ENCODE measurements at regions not wholly inside any gene's neighbourhood (a gene's known extent, or its start where the extent isn't known, plus 50 kb on each side); places are given as distances from the start of the nearest gene placed in this dataset.

DNA sequence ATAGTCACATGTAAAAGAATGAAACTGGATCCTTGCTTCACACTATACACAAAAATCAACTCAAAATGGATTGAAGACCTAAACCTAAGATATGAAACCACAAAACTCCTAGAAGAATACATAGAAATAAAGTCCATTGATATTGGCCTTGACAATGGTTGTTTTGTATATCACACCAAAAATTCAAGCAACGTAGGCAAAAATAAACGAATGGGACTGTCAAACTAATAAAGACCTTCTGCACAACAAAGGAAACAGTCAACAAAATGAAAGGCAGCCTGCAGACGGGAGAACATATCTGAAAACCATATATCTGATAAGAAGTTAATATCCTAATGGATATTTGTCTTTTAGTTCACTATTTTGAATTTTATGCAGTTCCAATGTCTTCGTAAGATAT is 292.3 kb upstream of the CNTN5 start:
- H3K9me2 ChIP-seq (ENCODE audit: insufficient read depth): 0 out of 2 replicates have a peak, but pooled peaks cover 7% of the 10 kb centered on the region
- no peak for TF ChIP-seq POLR2AphosphoS5 (IDR thresholded peaks at IDR 0.05; ENCODE audit: low read depth)
- TF ChIP-seq, protein P1, sequence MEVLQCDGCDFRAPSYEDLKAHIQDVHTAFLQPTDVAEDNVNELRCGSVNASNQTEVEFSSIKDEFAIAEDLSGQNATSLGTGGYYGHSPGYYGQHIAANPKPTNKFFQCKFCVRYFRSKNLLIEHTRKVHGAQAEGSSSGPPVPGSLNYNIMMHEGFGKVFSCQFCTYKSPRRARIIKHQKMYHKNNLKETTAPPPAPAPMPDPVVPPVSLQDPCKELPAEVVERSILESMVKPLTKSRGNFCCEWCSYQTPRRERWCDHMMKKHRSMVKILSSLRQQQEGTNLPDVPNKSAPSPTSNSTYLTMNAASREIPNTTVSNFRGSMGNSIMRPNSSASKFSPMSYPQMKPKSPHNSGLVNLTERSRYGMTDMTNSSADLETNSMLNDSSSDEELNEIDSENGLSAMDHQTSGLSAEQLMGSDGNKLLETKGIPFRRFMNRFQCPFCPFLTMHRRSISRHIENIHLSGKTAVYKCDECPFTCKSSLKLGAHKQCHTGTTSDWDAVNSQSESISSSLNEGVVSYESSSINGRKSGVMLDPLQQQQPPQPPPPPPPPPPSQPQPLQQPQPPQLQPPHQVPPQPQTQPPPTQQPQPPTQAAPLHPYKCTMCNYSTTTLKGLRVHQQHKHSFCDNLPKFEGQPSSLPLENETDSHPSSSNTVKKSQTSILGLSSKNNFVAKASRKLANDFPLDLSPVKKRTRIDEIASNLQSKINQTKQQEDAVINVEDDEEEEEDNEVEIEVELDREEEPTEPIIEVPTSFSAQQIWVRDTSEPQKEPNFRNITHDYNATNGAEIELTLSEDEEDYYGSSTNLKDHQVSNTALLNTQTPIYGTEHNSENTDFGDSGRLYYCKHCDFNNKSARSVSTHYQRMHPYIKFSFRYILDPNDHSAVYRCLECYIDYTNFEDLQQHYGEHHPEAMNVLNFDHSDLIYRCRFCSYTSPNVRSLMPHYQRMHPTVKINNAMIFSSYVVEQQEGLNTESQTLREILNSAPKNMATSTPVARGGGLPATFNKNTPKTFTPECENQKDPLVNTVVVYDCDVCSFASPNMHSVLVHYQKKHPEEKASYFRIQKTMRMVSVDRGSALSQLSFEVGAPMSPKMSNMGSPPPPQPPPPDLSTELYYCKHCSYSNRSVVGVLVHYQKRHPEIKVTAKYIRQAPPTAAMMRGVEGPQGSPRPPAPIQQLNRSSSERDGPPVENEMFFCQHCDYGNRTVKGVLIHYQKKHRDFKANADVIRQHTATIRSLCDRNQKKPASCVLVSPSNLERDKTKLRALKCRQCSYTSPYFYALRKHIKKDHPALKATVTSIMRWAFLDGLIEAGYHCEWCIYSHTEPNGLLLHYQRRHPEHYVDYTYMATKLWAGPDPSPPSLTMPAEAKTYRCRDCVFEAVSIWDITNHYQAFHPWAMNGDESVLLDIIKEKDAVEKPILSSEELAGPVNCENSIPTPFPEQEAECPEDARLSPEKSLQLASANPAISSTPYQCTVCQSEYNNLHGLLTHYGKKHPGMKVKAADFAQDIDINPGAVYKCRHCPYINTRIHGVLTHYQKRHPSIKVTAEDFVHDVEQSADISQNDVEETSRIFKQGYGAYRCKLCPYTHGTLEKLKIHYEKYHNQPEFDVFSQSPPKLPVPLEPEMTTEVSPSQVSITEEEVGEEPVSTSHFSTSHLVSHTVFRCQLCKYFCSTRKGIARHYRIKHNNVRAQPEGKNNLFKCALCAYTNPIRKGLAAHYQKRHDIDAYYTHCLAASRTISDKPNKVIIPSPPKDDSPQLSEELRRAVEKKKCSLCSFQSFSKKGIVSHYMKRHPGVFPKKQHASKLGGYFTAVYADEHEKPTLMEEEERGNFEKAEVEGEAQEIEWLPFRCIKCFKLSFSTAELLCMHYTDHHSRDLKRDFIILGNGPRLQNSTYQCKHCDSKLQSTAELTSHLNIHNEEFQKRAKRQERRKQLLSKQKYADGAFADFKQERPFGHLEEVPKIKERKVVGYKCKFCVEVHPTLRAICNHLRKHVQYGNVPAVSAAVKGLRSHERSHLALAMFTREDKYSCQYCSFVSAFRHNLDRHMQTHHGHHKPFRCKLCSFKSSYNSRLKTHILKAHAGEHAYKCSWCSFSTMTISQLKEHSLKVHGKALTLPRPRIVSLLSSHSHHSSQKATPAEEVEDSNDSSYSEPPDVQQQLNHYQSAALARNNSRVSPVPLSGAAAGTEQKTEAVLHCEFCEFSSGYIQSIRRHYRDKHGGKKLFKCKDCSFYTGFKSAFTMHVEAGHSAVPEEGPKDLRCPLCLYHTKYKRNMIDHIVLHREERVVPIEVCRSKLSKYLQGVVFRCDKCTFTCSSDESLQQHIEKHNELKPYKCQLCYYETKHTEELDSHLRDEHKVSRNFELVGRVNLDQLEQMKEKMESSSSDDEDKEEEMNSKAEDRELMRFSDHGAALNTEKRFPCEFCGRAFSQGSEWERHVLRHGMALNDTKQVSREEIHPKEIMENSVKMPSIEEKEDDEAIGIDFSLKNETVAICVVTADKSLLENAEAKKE (CRISPR knock-in tag; IDR thresholded peaks at IDR 0.05): no peak
- TF ChIP-seq, protein P2, sequence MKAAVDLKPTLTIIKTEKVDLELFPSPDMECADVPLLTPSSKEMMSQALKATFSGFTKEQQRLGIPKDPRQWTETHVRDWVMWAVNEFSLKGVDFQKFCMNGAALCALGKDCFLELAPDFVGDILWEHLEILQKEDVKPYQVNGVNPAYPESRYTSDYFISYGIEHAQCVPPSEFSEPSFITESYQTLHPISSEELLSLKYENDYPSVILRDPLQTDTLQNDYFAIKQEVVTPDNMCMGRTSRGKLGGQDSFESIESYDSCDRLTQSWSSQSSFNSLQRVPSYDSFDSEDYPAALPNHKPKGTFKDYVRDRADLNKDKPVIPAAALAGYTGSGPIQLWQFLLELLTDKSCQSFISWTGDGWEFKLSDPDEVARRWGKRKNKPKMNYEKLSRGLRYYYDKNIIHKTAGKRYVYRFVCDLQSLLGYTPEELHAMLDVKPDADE (IDR thresholded peaks at IDR 0.05): no peak
- TF ChIP-seq EZH2phosphoT487 (IDR thresholded peaks at IDR 0.05; ENCODE audit: unreplicated experiment): no peak
- TF ChIP-seq STAT1 (IDR thresholded peaks at IDR 0.05; ENCODE audit: unreplicated experiment): no peak
- no peak for TF ChIP-seq EZH2 (IDR thresholded peaks at IDR 0.05; ENCODE audit: low read depth, unreplicated experiment)
- no peak for TF ChIP-seq JUNB (IDR thresholded peaks at IDR 0.05; ENCODE audit: unreplicated experiment)
- TF ChIP-seq, protein P3, sequence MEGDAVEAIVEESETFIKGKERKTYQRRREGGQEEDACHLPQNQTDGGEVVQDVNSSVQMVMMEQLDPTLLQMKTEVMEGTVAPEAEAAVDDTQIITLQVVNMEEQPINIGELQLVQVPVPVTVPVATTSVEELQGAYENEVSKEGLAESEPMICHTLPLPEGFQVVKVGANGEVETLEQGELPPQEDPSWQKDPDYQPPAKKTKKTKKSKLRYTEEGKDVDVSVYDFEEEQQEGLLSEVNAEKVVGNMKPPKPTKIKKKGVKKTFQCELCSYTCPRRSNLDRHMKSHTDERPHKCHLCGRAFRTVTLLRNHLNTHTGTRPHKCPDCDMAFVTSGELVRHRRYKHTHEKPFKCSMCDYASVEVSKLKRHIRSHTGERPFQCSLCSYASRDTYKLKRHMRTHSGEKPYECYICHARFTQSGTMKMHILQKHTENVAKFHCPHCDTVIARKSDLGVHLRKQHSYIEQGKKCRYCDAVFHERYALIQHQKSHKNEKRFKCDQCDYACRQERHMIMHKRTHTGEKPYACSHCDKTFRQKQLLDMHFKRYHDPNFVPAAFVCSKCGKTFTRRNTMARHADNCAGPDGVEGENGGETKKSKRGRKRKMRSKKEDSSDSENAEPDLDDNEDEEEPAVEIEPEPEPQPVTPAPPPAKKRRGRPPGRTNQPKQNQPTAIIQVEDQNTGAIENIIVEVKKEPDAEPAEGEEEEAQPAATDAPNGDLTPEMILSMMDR (conservative IDR thresholded peaks at IDR 0.05; ENCODE audit: low read depth in 2 of 2): no peak
- TF ChIP-seq CREB1 (CRISPR knock-in tag; IDR thresholded peaks at IDR 0.05; ENCODE audit: low read depth): no peak
- no peak for TF ChIP-seq NANOG (IDR thresholded peaks at IDR 0.05; ENCODE audit: borderline replicate concordance)
- no peak for TF ChIP-seq ZNF331 (CRISPR knock-in tag; IDR thresholded peaks at IDR 0.05; ENCODE audit: low read depth)
- H3K27me3 Mint-ChIP-seq (ENCODE audit: insufficient read depth, low read depth, poor library complexity): no peaks in the 10 kb centered on the region
- no peak overlapping the region for H3K4me3 Mint-ChIP-seq
- H3K4me1 ChIP-seq (ENCODE audit: insufficient read depth): no peaks in the 10 kb centered on the region
- no peaks in the 10 kb centered on the region for H3K79me2 ChIP-seq (replicated peaks; ENCODE audit: insufficient read depth)
- no peaks in the 10 kb centered on the region for H3K36me3 ChIP-seq (ENCODE audit: insufficient read depth)
- H3K36me3 Mint-ChIP-seq (ENCODE audit: low read depth): no peaks in the 10 kb centered on the region; the same call in 2 of the 3 replicates
- no peaks in the 10 kb centered on the region for H4K20me1 ChIP-seq (replicated peaks; ENCODE audit: insufficient read depth)
- H3K27ac Mint-ChIP-seq: no peak overlapping the region
- no peak for DNase-seq (ENCODE audit: low spot score)
- no peak overlapping the region for H2AFZ ChIP-seq
- ATAC-seq: no peak
- no peak overlapping the region for H3K4me3 ChIP-seq
- H3K4me2 ChIP-seq: no peak overlapping the region
- no peak overlapping the region for H3K27ac ChIP-seq (ENCODE audit: low read depth)
- H3K4me1 Mint-ChIP-seq: no peaks in the 10 kb centered on the region
- H3F3A ChIP-seq (replicated peaks; ENCODE audit: low read depth): no peaks in the 10 kb centered on the region
- no peaks in the 10 kb centered on the region for H3K9me3 Mint-ChIP-seq
- no peaks in the 10 kb centered on the region for H3K27me3 ChIP-seq (ENCODE audit: insufficient read depth)

All from GM23338 (cell line).